Thymus (tissue), 11 donors: ENCODE measurements at regions not wholly inside any gene's neighbourhood (a gene's known extent, or its start where the extent isn't known, plus 50 kb on each side); places are given as distances from the start of the nearest gene placed in this dataset.

Experiments
- DNase-seq, 9 donors: peaks; one replicate each; pipeline ENCODE4 v3.0.0-alpha.2; 2013; ENCODE audit warnings: low spot score in 9 of 9, low read depth in 6 of 9, missing footprints in 1 of 9
- H3K27ac ChIP-seq, 2 donors: one replicate each; pipeline ENCODE4 v1.5.1; 2013; ENCODE audit warnings: control low read depth in 1 of 2, low read depth in 1 of 2, low read length in 1 of 2, mild to moderate bottlenecking in 1 of 2, moderate library complexity in 1 of 2
- H3K27me3 ChIP-seq, 2 donors: one replicate each; pipeline ENCODE4 v1.5.1; 2013; ENCODE audit warnings: low read length in 1 of 2; ENCODE audit not compliant: control insufficient read depth in 2 of 2, insufficient read depth in 1 of 2
- H3K36me3 ChIP-seq, 2 donors: one replicate each; pipeline ENCODE4 v1.5.1; 2013; ENCODE audit warnings: low read length in 1 of 2, mild to moderate bottlenecking in 1 of 2, moderate library complexity in 1 of 2; ENCODE audit not compliant: control insufficient read depth in 2 of 2, insufficient read depth in 2 of 2
- H3K4me1 ChIP-seq, 2 donors: one replicate each; pipeline ENCODE4 v1.5.1; 2013; ENCODE audit warnings: low read length in 2 of 2; ENCODE audit not compliant: control insufficient read depth in 2 of 2, insufficient read depth in 2 of 2
- H3K4me3 ChIP-seq, 2 donors: one replicate each; pipeline ENCODE4 v1.5.1; 2013; ENCODE audit warnings: low read length in 2 of 2, control low read depth in 1 of 2, mild to moderate bottlenecking in 1 of 2
- H3K9me3 ChIP-seq, 2 donors: one replicate each; pipeline ENCODE4 v1.5.1; 2013; ENCODE audit warnings: low read length in 1 of 2, mild to moderate bottlenecking in 1 of 2; ENCODE audit not compliant: control insufficient read depth in 2 of 2, insufficient read depth in 1 of 2
- WGBS: extraction: QIAGEN DNeasy Blood & Tissue Kit; methylation state at CpG from one replicate; pipeline ENCODE4 v1.1.7; 2013; 5-methylcytosine and 5-hydroxymethylcytosine counted together
- donor health status: healthy.

- H3K27ac ChIP-seq = no peak overlapping the region
These were observed 63.6 kb upstream of the JAK2 start for GRCh38 chr9:4921449-4921848.

GRCh38 chr9:4922101-4922500 is 63.0 kb upstream of the JAK2 start:
- H3K4me1 ChIP-seq = no peaks in the 10 kb centered on the region
- no peaks in the 10 kb centered on the region for H3K27me3 ChIP-seq
- 95% methylated on average over 2 of the region's 2 CpGs for WGBS
- no peak for DNase-seq
- no peak overlapping the region for H3K27ac ChIP-seq
- no peak overlapping the region for H3K4me3 ChIP-seq
- H3K36me3 ChIP-seq = no peaks in the 10 kb centered on the region
- peaks cover 0 to 10% of the 10 kb centered on the region in 2 donors for H3K9me3 ChIP-seq

More at GRCh38 chr9:4921449-4921848, 63.6 kb upstream of the JAK2 start:
- Histone ChIP-seq H3K36me3 (no peaks in the 10 kb centered on the region), H3K4me3 (no peak overlapping the region), H3K27me3 (no peaks in the 10 kb centered on the region), H3K4me1 (no peaks in the 10 kb centered on the region), H3K9me3 (peaks cover 0 to 10% of the 10 kb centered on the region in 2 donors)
- 98% methylated on average over 1 of the region's 1 CpG for WGBS
- no peak for DNase-seq

GRCh38 chr9:4922730-4923129 is 62.3 kb upstream of the JAK2 start:
- Histone ChIP-seq H3K4me3 (no peak overlapping the region), H3K27me3 (no peaks in the 10 kb centered on the region), H3K36me3 (no peaks in the 10 kb centered on the region), H3K9me3 (peaks cover 0 to 10% of the 10 kb centered on the region in 2 donors), H3K27ac (no peak overlapping the region), H3K4me1 (no peaks in the 10 kb centered on the region)
- DNase-seq = no peak
- WGBS = 94% methylated on average over 2 of the region's 2 CpGs

GRCh38 chr9:4923141-4923540 is 61.9 kb upstream of the JAK2 start:
- no peak for DNase-seq
- Histone ChIP-seq H3K27me3 (no peaks in the 10 kb centered on the region), H3K9me3 (peaks cover 0 to 10% of the 10 kb centered on the region in 2 donors), H3K4me3 (no peak overlapping the region), H3K4me1 (no peaks in the 10 kb centered on the region), H3K36me3 (no peaks in the 10 kb centered on the region), H3K27ac (no peak overlapping the region)
- 93% methylated on average over 1 of the region's 1 CpG for WGBS

- H3K27ac ChIP-seq = no peak overlapping the region
- no peaks in the 10 kb centered on the region for H3K4me1 ChIP-seq
- H3K4me3 ChIP-seq = no peak overlapping the region
- no peaks in the 10 kb centered on the region for H3K36me3 ChIP-seq
- H3K9me3 ChIP-seq = peaks cover 0 to 10% of the 10 kb centered on the region in 2 donors
- 51% methylated on average over 5 of the region's 5 CpGs for WGBS
- DNase-seq = peak in 5 of 9 donors; percentile 9 to 58 (median 34)
- H3K27me3 ChIP-seq = no peaks in the 10 kb centered on the region
These were observed 61.2 kb upstream of the JAK2 start for GRCh38 chr9:4923580-4924544.

GRCh38 chr9:4926239-4926638 is 58.8 kb upstream of the JAK2 start:
- H3K27me3 ChIP-seq = no peaks in the 10 kb centered on the region
- DNase-seq = no peak
- H3K27ac ChIP-seq = no peak overlapping the region
- no peaks in the 10 kb centered on the region for H3K9me3 ChIP-seq
- WGBS = 95% methylated on average over 2 of the region's 2 CpGs
- no peaks in the 10 kb centered on the region for H3K36me3 ChIP-seq
- H3K4me3 ChIP-seq = no peak overlapping the region
- no peaks in the 10 kb centered on the region for H3K4me1 ChIP-seq

- 66% methylated on average over 4 of the region's 4 CpGs for WGBS
- Histone ChIP-seq H3K36me3 (no peaks in the 10 kb centered on the region), H3K4me3 (no peak overlapping the region), H3K4me1 (no peaks in the 10 kb centered on the region), H3K27ac (no peak overlapping the region), H3K27me3 (no peaks in the 10 kb centered on the region), H3K9me3 (no peaks in the 10 kb centered on the region)
- no peak for DNase-seq
These were observed 58.0 kb upstream of the JAK2 start for GRCh38 chr9:4927043-4927471.

GRCh38 chr9:4927701-4928100 is 57.4 kb upstream of the JAK2 start:
- Histone ChIP-seq H3K4me1 (no peaks in the 10 kb centered on the region), H3K4me3 (no peak overlapping the region), H3K27ac (no peak overlapping the region), H3K27me3 (no peaks in the 10 kb centered on the region), H3K9me3 (no peaks in the 10 kb centered on the region), H3K36me3 (no peaks in the 10 kb centered on the region)
- no peak for DNase-seq
- WGBS = 91% methylated on average over 5 of the region's 5 CpGs

GRCh38 chr9:4929917-4930316 is 55.2 kb upstream of the JAK2 start:
- Histone ChIP-seq H3K27me3 (no peaks in the 10 kb centered on the region), H3K36me3 (no peaks in the 10 kb centered on the region), H3K4me3 (no peak overlapping the region), H3K9me3 (no peaks in the 10 kb centered on the region), H3K4me1 (no peaks in the 10 kb centered on the region), H3K27ac (no peak overlapping the region)
- DNase-seq = no peak
- WGBS = 61% methylated on average over 2 of the region's 2 CpGs
